NCI-H82 treated with DMSO at 0.1 percent for 48 hours (cell line): ENCODE measurements at regions not wholly inside any gene's neighbourhood (a gene's known extent, or its start where the extent isn't known, plus 50 kb on each side); places are given as distances from the start of the nearest gene placed in this dataset.

ENCODE experiments used
- DNase-seq: peaks from one replicate; lab custom pipeline; 2025; ENCODE audit not compliant: unreplicated experiment; lab: John Stamatoyannopoulos, UW

DNA sequence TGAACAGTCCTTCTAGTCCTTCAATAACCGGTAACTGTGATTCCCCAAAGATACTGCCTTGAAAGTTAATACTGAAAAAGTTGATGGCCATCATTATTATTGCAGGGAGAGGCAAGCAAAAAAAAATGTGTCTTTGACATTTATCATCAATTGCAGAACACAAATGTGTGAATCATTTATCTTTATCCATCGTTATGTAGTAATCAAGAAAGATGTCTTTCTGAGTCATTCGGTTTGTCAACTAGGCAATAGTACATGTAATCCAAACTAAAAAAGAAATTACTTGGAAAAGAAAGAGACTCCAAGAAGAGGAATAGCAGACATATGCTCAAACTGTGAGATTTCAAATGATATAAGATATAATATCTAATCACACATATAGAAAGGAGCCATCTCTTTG lies 473.0 kb downstream of the CETN3 start:
- no peak for DNase-seq

DNA sequence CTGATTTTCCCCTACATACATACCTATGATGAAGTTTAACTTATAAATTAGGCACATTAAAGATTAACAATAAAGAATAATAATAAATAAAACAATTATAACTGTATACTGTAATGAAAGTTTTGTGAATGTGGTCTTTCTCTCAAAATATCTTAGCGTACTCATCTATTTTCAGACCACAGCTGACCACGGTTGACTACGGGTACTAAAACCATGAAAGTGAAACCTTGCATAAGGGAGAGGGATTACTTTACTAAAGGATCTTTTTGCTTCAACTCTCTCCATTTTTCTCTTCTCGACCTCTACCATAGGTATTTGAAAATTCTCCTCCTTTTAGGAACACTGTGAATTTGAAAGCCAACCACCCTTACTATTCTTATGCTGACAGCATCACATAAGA lies 475.5 kb downstream of the CETN3 start:
- no peak for DNase-seq

DNA sequence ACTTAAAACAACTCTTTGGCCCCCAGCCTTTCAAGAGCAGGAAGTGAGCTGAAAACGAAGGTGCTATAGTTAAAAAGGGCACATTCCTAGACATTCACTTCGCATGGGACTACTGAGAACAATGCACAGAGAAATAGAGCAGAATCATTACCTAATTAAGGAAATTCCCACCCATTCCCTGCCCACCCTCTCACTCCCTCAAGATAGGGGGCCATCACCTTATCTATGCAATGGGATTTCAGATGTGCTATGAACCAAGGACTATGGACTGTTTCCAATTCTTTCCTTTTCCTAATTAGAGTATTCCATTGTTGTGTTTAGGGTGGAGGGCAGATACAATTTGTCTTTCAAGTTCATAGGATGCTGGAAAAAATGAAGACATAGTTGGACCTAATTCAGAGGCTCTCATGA lies 476.8 kb downstream of the CETN3 start:
- DNase-seq = no peak

DNA sequence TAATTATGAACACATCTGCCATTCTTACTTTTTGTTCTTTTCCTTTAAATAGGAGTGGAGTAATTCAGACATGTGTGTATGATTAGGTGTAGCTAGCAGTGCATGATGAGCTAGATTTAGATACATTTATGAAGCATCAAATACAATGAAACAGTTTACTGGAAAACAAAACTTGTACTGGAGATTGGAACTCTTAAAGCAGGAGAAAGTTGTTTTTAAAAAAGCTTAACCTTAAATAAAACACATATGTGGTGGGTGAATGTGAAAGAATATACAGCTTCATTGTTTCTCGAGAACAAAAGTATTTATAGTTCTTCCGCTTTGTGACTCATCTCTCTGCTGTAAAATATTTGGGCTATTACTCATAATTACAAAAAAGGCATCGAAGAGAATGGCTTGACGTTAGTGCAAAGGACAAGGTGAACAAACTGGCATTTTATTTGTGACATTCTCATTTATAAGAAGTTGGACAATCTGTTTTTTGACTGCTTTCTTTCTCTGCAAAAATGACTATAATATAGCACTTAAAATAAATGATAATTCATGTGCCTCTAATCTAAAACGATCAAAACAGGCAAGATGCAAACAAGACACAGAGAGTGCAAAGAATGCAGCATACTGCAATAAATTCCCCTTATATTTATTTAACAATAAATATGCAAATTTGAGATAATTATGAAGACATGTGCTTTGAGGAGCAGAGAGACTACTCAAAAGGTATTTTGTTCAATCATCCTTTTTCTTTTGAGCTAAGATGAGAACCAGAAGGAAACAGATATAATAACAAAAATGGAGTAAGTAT lies 478.8 kb downstream of the CETN3 start:
- DNase-seq = no peak

DNA sequence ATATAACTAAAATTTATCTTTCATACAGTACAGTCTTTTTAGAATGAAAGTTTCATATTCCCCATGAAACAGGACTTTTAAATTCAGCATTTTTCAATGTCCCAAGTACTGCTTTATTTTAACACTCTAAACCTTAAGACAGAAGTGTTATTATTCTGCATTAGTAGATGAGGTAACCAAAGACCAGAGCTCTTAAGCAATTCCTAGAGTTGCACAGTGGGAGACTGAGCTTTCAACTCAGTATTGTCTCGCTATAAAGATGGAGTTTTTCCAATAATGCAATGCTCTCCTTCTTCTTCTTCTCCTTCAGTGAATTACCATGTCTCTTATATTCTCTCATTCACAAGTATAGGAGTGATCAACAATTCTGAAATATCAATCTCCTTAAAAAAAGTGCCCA lies 479.7 kb downstream of the CETN3 start:
- no peak for DNase-seq

DNA sequence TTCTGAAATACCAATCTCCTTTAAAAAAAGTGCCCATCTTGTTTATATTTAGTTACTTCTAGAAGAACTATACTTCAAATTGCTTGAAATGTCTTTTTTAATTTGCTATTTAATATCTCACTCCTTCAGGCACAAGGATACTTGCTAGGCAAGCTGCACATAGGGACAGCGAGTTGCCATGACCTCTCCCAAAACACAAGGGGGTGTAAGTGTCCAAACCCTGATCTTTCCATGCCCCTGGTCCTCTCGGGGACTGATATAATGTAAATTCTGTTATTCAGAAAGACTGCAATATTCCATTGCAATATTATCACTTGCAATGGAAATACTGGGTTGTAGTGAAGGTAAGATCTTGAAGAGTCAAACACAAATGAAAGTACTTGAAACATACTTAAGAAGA lies 480.4 kb downstream of the CETN3 start:
- DNase-seq = no peak

DNA sequence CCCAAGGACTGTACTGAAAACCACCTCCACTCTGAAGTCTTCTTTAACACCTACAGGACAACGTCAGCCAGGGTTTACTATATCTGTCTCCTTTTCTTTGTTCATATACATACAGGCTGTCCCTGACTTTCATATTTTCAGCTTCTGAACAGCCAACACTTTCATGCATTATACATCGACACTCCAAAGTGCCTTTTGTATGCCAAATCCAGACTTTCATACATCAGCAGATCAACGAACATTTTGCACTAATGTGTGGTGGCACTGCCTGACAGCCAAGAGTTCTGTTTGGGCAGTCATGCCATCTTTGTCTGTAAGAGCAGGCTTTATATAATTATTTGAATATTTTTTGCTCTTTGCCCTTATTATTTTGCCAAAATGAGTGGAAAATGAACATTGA lies 487.4 kb downstream of the CETN3 start:
- no peak for DNase-seq

DNA sequence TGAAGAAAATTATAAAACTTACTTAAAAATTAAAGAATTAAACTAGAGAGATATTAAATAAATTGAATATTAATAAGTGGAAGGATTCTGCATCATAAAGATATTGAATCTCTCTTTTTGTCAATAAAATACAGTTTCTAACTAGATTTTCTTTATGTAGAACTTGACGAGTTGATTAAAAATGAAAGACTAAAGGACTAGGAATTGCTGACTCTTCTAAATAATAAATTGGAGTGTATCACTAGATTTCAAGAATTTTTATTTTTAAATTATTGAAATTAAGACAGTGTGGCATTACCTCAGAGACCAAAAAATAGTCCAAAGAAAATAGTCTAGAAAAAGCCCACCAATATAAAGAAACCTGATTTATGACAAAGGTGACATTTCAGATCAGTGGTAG lies 492.4 kb downstream of the CETN3 start:
- DNase-seq = no peak

DNA sequence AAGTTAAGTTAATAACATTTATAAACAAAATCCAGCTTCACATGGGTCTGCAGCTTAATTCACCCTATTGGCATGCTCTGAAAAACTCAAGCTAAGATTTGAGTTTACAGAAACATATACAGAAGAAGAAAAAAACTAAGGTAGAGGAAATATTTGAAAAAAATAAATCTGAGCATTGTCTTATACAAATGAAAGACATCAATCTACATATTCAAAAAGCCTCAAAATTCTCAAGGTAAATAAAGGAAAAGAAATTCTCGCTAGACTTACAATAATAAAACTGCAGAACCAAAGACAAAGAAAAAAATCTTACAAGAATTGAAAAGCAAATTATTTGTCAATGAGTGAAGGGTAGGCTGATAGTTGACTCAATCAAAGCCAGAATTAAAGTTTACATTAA lies 493.4 kb downstream of the CETN3 start:
- DNase-seq = no peak

DNA sequence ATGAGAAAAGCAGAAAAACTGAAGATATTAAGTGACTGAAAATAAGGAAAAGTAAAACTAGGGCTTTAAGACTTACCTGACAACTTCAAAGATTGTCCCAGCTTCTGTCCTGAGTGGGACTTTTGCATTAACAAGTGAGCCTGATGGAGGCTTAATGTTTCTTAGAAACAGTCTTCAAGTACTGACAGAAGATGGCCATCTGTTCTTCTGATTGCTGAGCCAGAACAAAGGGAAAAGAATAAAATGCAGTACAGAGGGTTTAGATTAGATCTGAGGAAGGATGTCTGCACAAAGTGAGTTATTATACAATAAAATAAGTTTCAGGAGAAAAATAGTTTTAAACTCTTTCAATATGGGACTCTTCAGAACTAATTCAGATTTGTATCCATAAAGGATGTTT lies 500.7 kb downstream of the CETN3 start:
- DNase-seq = no peak

DNA sequence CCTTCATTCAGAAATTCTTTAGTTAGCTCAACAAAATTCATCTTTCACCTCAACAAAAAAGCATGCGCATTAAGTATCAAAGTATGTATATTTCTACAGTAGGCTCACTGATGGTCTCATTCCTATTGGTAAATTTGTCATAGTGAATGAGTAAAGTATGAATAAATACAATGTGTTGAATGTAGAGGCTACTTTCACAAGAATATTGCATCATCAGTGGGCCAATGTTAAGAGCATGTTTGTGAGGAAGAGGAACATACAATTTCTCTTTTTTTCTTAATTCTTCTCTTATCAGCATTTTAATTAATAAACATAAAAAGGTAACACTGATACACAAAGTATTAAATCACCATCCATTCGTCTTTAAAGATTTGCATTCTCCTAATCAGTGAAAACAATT lies 505.1 kb downstream of the CETN3 start:
- DNase-seq = no peak

DNA sequence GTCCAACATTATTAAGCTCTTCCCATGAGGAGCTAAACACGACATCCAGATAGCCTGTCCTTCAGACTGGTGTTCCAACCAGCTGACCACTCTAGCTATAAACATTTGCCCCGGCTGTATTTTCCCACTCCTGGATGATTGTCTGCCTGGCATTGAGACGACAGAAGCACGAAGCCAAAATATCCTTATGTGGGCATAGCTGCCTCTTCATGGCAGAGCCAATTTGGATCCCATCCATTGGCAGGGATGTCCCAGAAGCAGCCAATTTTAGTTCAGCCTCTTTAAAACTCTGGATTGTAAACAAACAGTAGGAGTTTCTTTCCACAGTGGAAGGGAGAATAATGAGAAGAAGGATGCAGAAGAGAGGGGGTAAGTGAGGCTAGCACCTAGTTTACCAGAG lies 507.6 kb downstream of the CETN3 start:
- DNase-seq = no peak

DNA sequence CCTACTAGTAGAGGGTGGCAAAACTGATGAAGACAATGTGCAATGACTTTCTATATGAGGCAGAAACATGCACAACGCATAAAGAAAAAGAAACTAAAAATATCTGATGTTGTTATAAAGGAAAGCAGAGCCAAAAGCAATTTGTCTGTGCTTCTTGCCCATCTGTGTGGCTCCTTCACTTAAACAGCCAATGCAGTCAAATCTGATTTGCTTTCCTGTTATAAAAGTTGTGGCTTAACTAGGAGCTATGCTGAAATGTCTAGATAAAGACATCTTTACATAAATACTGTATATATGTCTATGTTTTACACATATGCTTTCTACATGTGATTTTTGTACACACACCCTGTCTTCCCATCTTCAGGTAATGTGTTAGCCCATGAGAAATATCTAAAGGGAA lies 508.2 kb downstream of the CETN3 start:
- no peak for DNase-seq

DNA sequence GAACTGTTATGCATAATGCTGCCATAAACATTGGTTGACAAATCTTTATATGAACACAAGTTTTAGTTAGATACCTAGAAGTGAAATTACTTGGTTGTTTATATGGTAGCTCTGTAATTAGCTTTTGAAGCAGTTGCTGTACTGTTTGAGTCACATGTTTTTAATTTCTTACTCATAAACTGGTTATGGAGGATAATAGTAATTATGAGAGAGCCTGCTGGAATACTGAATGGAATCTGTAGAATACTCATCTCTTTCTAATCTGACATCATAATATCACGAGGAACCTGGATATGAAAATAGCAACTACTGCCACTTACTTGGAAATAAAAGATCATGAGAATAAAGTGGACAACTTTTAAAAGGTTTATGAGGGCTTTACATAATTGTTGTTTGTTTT lies 509.2 kb downstream of the CETN3 start:
- no peak for DNase-seq

DNA sequence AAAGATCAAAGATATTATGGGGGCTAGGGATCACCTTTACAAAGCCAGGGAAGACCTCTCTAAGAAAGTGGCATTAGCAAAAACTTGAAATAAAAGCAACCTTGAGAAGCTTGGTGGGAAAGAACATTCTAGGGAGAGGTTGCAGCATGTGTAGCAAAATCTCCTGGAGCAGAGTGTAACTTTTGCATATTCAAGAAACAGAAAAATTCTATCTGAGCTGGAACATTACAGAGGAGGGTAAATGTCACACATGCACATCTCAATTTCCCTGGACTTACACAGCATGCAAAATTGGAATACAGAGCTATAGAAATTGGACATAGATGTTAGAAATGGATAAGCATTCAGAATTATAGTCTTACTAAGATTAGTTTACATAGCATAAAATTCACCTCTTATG lies 510.0 kb downstream of the CETN3 start:
- DNase-seq = no peak

DNA sequence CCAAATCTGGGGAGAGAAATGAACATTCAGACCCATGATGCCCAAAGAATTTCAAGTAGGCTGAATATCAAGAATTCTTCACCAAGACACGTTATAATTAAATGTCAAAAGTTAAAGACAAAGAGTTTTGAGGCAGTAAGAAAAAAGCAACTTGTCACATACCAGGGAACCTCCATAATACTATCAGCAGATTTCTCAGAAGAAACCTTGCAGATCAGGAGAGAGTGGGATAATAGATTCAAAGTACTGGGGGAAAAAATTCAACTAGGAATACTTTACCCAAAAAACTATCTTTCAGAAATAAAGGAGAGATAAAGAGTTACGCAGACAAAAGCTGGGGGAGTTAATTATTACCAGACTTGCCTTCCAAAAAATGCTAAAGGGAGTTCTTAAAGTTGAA lies 516.0 kb downstream of the CETN3 start:
- no peak for DNase-seq

DNA sequence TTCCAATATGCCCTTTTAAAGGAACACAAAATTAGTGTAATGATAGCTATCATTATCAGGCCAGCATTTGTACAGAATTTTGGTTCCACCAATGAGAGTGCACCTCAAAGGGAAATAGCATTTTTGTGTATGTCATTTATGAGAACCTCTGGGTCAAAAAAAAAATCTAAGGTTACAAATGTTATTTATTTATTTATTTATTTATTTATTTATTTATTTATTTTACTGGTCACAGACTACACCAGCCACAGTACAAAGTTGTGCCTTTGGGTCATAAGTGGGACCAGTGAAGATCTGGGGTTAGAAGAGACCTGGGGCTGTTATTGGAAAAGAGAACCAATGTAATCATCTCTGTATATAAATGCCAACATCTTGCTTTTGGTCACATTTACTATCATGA lies 523.9 kb downstream of the CETN3 start:
- no peak for DNase-seq

DNA sequence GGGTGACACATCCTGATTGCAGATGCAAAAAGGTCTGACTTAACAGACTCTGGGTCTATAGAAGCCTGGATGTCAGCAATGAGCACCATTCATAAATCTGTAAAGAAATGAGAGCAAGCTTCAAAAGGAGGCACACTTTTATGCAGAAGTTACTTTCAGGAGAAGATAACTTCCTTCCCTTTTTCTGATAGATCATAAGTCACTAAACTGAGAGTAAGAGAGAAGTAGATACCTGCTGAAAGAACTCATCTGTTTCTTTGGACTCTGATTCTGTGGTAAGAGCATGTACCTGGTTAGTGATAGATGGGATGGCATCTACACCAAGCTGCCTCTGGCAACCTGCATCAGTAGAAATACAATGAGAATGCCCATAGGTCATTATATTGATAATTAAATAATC lies 525.6 kb downstream of the CETN3 start:
- no peak for DNase-seq

DNA sequence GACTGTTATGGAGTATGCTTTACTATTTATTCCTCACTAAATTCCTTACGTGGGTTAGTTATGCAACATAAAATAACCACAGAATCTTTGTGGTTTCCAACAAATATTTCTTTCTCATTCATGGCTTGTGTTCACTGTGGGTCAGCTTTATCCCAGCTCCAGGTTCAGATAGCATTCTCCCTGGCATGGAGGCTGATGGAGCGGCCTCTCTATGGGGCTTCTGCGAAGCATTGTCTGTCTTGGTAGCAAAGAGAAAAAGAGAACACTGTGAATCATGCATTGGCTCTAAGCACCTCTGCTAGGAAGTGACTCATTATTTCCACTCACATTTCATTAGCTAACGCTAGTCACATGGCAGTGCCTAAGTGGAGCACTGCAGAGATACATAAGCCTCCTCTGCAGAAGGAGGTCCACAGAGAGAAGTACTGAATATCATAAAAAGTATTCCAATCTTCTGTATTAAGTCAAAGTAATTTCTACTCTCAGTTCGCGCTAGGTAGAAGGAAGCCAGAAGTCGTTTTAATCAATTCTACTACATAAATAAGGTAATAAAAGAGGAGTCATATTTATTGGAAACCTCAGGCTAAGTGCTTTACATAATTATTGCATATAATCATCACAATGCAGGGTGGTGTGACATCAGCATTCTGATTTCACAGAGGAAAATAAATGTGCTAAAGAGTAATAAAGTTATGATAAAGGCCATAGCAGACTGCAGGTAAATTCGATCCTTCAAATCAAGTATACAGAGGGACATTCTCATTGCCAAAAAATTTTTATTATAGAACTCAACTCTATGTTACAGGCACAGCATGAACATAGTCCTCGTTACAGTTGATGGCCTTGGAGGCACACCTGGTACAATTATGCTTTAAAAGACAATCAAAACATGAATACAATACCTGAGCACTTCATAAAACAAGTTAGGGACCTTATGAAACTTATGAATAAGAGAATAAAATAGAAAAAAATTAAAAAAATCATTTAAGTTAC lies 531.1 kb downstream of the CETN3 start:
- no peak for DNase-seq

DNA sequence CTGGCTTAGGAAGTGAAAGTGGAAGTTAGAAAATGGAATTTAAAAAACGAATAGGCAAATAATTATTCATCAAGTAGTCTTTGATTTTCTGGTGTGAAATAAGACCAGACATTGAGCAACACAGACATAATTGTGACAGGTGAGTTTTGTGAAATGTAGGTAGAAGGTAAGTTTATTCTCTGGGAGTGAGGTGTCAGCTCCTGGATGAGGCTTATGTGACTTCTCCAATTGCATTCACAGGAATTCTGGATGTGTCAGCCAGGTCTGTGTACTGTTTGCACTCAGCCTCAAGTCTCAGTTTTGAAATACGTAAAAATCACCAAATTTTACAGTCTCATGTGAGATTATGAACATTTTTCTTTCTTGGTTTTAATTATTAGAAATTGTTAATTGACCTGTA lies 537.6 kb downstream of the CETN3 start:
- no peak for DNase-seq

DNA sequence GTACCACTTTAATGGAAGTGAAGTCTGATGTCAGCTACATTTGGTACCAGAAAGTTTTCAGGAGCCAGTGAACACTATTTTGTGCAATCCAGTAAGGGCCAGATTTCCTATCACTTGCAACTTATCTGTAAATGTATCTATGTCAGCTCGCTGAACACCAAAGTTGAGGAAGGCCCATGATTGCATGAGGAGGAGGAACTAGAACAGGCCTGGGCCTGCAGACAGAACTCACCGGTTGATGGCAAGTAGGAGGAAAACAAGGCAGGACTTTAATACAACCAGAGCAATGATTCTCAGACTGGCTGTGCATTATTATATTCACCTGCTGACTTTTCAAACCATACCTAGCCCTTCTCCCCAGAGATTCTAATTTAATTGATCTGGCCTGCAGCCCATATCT lies 540.2 kb downstream of the CETN3 start:
- no peak for DNase-seq

DNA sequence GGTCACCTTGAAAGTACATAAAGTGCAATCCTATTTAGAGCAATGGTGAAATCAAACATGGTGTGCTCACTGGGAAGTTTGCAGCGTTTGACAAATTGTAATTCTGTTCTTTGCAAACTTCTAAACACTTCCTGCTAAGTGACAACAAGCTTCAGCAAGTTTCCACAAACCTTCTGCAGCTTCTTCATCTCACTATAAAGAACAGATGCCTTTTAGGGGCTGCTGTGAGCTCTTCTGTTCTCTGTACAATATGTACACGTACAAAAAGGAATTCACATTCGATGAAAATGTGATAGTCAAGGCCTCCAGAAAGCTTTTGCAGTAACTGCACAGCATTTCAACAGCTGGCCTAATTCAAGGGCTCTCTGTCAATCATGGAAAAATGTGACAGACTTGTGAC lies 543.1 kb downstream of the CETN3 start:
- no peak for DNase-seq
